Neural cell (in vitro differentiated cells): ENCODE measurements at regions not wholly inside any gene's neighbourhood (a gene's known extent, or its start where the extent isn't known, plus 50 kb on each side); places are given as distances from the start of the nearest gene placed in this dataset.

Experiments used
- H2AFZ ChIP-seq: fragments of 200-600, 300-800 bp; sonication (generic), shearing (Covaris generic); 2 replicates; pipeline ENCODE4 v1.6.0; 2014; ENCODE audit warnings: low read depth, mild to moderate bottlenecking, antibody characterized with exemption, low read length, moderate library complexity
- H3F3A ChIP-seq: fragments of 200-600 bp; shearing (Covaris generic); 2 replicates; pipeline ENCODE4 v1.6.1; 2016; ENCODE audit warnings: mild to moderate bottlenecking, moderate library complexity, mixed read lengths, antibody characterized with exemption, low read length; ENCODE audit not compliant: insufficient read depth, poor library complexity, severe bottlenecking
- H3K27ac ChIP-seq: fragments of 200-600, 300-800 bp; sonication (generic), shearing (Covaris generic); 2 replicates; pipeline ENCODE4 v1.5.1; 2014; ENCODE audit warnings: mild to moderate bottlenecking, low read length, moderate library complexity
- H3K27me3 ChIP-seq: fragments of 300-800, 200-600 bp; sonication (generic), shearing (Covaris generic); 2 replicates; pipeline ENCODE4 v1.6.0; 2014; ENCODE audit warnings: mild to moderate bottlenecking, low read depth, low read length, moderate library complexity; ENCODE audit not compliant: insufficient read depth
- H3K36me3 ChIP-seq: fragments of 300-800, 200-600 bp; sonication (generic), shearing (Covaris generic); 2 replicates; pipeline ENCODE4 v1.5.1; 2014; ENCODE audit warnings: mild to moderate bottlenecking, antibody characterized with exemption, low read length, moderate library complexity; ENCODE audit not compliant: insufficient read depth
- H3K4me2 ChIP-seq: fragments of 300-800, 200-600 bp; sonication (generic), shearing (Covaris generic); 2 replicates; pipeline ENCODE4 v1.6.0; 2014; ENCODE audit warnings: mild to moderate bottlenecking, low read length
- H3K4me3 ChIP-seq: fragments of 300-800, 200-600 bp; sonication (generic), shearing (Covaris generic); 2 replicates; pipeline ENCODE4 v1.5.1; 2014; ENCODE audit warnings: mild to moderate bottlenecking, low read length, moderate library complexity
- H3K79me2 ChIP-seq: fragments of 200-600 bp; shearing (Covaris generic); replicated peaks from 2 replicates; pipeline ENCODE4 v1.6.0; 2014; ENCODE audit warnings: mild to moderate bottlenecking, low read length, moderate library complexity; ENCODE audit not compliant: insufficient read depth
- H3K9ac ChIP-seq: fragments of 300-800, 200-600 bp; sonication (generic), shearing (Covaris generic); 2 replicates; pipeline ENCODE4 v1.6.1; 2016; ENCODE audit warnings: mild to moderate bottlenecking, low read length, mixed read lengths
- H3K9me2 ChIP-seq: fragments of 200-600 bp; shearing (Covaris generic); 2 replicates; pipeline ENCODE4 v1.6.1; 2016; ENCODE audit warnings: mild to moderate bottlenecking, low read length, mixed read lengths; ENCODE audit not compliant: insufficient read depth
- H3K9me3 ChIP-seq: fragments of 200-600, 300-800 bp; sonication (generic), shearing (Covaris generic); 2 replicates; pipeline ENCODE4 v1.6.1; 2016; ENCODE audit warnings: mild to moderate bottlenecking, mixed run types, low read length, moderate library complexity, mixed read lengths
- H4K20me1 ChIP-seq: fragments of 200-600 bp; shearing (Covaris generic); 2 replicates; pipeline ENCODE4 v1.6.1; 2016; ENCODE audit warnings: mild to moderate bottlenecking, mixed run types; ENCODE audit not compliant: insufficient read depth
- CTCF ChIP-seq: fragments of 450-650 bp; IDR thresholded peaks from 2 replicates; pipeline ENCODE4 v1.5.1; 2014; ENCODE audit warnings: antibody characterized with exemption, mild to moderate bottlenecking, moderate library complexity; ENCODE audit not compliant: poor library complexity, severe bottlenecking
- EP300 ChIP-seq: fragments of 450-650 bp; conservative IDR thresholded peaks from 2 replicates; pipeline ENCODE4 v1.6.1; 2014; ENCODE audit warnings: antibody characterized with exemption, mild to moderate bottlenecking, moderate library complexity; ENCODE audit not compliant: poor library complexity, severe bottlenecking
- EZH2 ChIP-seq: fragments of 200-600, 300-800 bp; shearing (Covaris generic), sonication (generic); IDR thresholded peaks from 2 replicates; pipeline ENCODE4 v1.6.1; 2014; ENCODE audit warnings: antibody characterized with exemption, low read length, borderline replicate concordance, mild to moderate bottlenecking; ENCODE audit not compliant: insufficient read depth, poor library complexity, severe bottlenecking
- MXI1 ChIP-seq: fragments of 450-650 bp; conservative IDR thresholded peaks from 2 replicates; pipeline ENCODE4 v1.6.1; 2014; ENCODE audit warnings: antibody characterized with exemption, mild to moderate bottlenecking; ENCODE audit not compliant: poor library complexity, severe bottlenecking
- POLR2AphosphoS5 ChIP-seq: IDR thresholded peaks from 2 replicates; pipeline ENCODE4 v1.6.1; 2012
- RAD21 ChIP-seq: fragments of 450-650 bp; conservative IDR thresholded peaks from 2 replicates; pipeline ENCODE4 v1.6.1; 2014; ENCODE audit warnings: antibody characterized with exemption, mild to moderate bottlenecking, moderate library complexity
- REST ChIP-seq: IDR thresholded peaks from 2 replicates; pipeline ENCODE4 v1.6.1; 2012; ENCODE audit warnings: borderline replicate concordance
- SMC3 ChIP-seq: fragments of 450-650 bp; conservative IDR thresholded peaks from 2 replicates; pipeline ENCODE4 v1.6.1; 2014; ENCODE audit warnings: antibody characterized with exemption, mild to moderate bottlenecking, moderate library complexity; ENCODE audit not compliant: poor library complexity
- TAF1 ChIP-seq: IDR thresholded peaks from 2 replicates; pipeline ENCODE4 v1.6.1; 2012; ENCODE audit warnings: low read depth

GRCh38 chr20:55928266-55928665 lies 77.1 kb downstream of the CBLN4 start:
- Histone ChIP-seq H3K4me2 (no peak overlapping the region), H3K4me3 (no peak overlapping the region), H3K9ac (no peak overlapping the region), H3K79me2 (no peaks in the 10 kb centered on the region), H3K27ac (no peak overlapping the region), H4K20me1 (no peaks in the 10 kb centered on the region), H3K9me3 (no peaks in the 10 kb centered on the region), H3K36me3 (no peaks in the 10 kb centered on the region), H3F3A (no peaks in the 10 kb centered on the region), H3K9me2 (no peaks in the 10 kb centered on the region), H3K27me3 (no peaks in the 10 kb centered on the region), H2AFZ (no peak overlapping the region)
- TF ChIP-seq CTCF (no peak), TAF1 (no peak), REST (no peak), MXI1 (no peak), POLR2AphosphoS5 (no peak), SMC3 (no peak), RAD21 (no peak), EZH2 (no peak), EP300 (no peak)

GRCh38 chr20:55919956-55920355 lies 85.4 kb downstream of the CBLN4 start:
- no peak overlapping the region for H2AFZ ChIP-seq
- H3K79me2 ChIP-seq: no peaks in the 10 kb centered on the region
- H3F3A ChIP-seq: no peaks in the 10 kb centered on the region
- TF ChIP-seq CTCF: no peak
- TF ChIP-seq EZH2: no peak
- H3K9ac ChIP-seq: no peak overlapping the region
- no peaks in the 10 kb centered on the region for H3K36me3 ChIP-seq
- no peaks in the 10 kb centered on the region for H3K9me2 ChIP-seq
- no peak overlapping the region for H3K4me2 ChIP-seq
- H3K27ac ChIP-seq: no peak overlapping the region
- H3K9me3 ChIP-seq: no peaks in the 10 kb centered on the region
- H4K20me1 ChIP-seq: no peaks in the 10 kb centered on the region
- H3K4me3 ChIP-seq: no peak overlapping the region
- no peaks in the 10 kb centered on the region for H3K27me3 ChIP-seq
